Osteoblast (primary cell): ENCODE measurements at regions not wholly inside any gene's neighbourhood (a gene's known extent, or its start where the extent isn't known, plus 50 kb on each side); places are given as distances from the start of the nearest gene placed in this dataset.

Source experiments
- DNase-seq: peaks from one replicate; pipeline ENCODE4 v3.0.0; 2011; ENCODE audit warnings: low spot score, mixed read lengths; ENCODE audit not compliant: insufficient read length; ENCODE audit errors: missing footprints
- H2AFZ ChIP-seq: 2 replicates; pipeline ENCODE4 v1.6.0; 2011; ENCODE audit warnings: mild to moderate bottlenecking, low read length
- H3K27ac ChIP-seq: 2 replicates; pipeline ENCODE4 v1.5.1; 2011; ENCODE audit warnings: mild to moderate bottlenecking, low read depth, low read length, moderate library complexity
- H3K27me3 ChIP-seq: 2 replicates; pipeline ENCODE4 v1.6.0; 2012; ENCODE audit warnings: mild to moderate bottlenecking, control low read depth, inconsistent platforms, low read length, moderate library complexity; ENCODE audit not compliant: insufficient read depth
- H3K36me3 ChIP-seq: 2 replicates; pipeline ENCODE4 v1.5.1; 2011; ENCODE audit warnings: mild to moderate bottlenecking, low read length, control low read depth, moderate library complexity; ENCODE audit not compliant: insufficient read depth
- H3K4me1 ChIP-seq: 2 replicates; pipeline ENCODE4 v1.5.1; 2011; ENCODE audit warnings: mild to moderate bottlenecking, low read length, control low read depth, moderate library complexity; ENCODE audit not compliant: insufficient read depth
- H3K4me2 ChIP-seq: 2 replicates; pipeline ENCODE4 v1.6.0; 2011; ENCODE audit warnings: mild to moderate bottlenecking, low read length; ENCODE audit not compliant: insufficient read depth
- H3K4me3 ChIP-seq: fragments of 200-600 bp; sonication (generic); 3 replicates; pipeline ENCODE4 v1.5.1; 2012; ENCODE audit warnings: mild to moderate bottlenecking, low read length, inconsistent platforms; ENCODE audit not compliant: insufficient read depth
- H3K79me2 ChIP-seq: 2 replicates; pipeline ENCODE4 v1.6.0; 2012; ENCODE audit warnings: mild to moderate bottlenecking, low read length, control low read depth, inconsistent platforms; ENCODE audit not compliant: insufficient read depth
- H3K9me3 ChIP-seq: 2 replicates; pipeline ENCODE4 v1.5.1; 2011; ENCODE audit warnings: low read depth, low read length, control low read depth
- H4K20me1 ChIP-seq: 2 replicates; pipeline ENCODE4 v1.6.0; 2012; ENCODE audit warnings: mild to moderate bottlenecking, low read length, control low read depth; ENCODE audit not compliant: insufficient read depth
- TF ChIP-seq, protein P1 (sequence below): IDR thresholded peaks from 2 replicates; pipeline ENCODE4 v1.5.1; 2011; ENCODE audit warnings: mild to moderate bottlenecking, low read depth, low read length, moderate library complexity; ENCODE audit errors: extremely low read depth

DNA sequence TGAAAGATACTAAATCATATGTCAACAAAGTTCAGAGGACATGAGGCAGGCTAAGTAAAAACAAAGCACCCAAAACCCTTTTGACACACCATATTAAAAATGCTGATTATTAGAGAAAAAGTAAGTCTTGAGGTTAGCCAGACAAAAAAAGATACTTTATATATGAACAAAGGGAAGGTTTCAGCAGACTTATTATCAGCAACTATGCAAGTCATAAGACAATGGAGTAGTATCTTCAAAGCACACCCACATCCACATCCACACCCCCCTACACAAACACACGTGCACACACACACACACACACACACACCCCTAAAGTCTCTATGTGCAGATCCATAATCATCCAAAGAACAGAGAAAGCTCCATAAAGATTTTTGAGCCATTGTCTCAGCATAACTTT lies 1373.9 kb upstream of the CELF2 start:
- H4K20me1 ChIP-seq = no peaks in the 10 kb centered on the region
- no peak overlapping the region for H3K4me2 ChIP-seq
- H3K79me2 ChIP-seq = no peaks in the 10 kb centered on the region
- H2AFZ ChIP-seq = no peak overlapping the region
- no peak overlapping the region for H3K4me3 ChIP-seq
- no peaks in the 10 kb centered on the region for H3K4me1 ChIP-seq
- no peaks in the 10 kb centered on the region for H3K9me3 ChIP-seq
- no peak for DNase-seq
- no peaks in the 10 kb centered on the region for H3K36me3 ChIP-seq
- TF ChIP-seq, protein P1, sequence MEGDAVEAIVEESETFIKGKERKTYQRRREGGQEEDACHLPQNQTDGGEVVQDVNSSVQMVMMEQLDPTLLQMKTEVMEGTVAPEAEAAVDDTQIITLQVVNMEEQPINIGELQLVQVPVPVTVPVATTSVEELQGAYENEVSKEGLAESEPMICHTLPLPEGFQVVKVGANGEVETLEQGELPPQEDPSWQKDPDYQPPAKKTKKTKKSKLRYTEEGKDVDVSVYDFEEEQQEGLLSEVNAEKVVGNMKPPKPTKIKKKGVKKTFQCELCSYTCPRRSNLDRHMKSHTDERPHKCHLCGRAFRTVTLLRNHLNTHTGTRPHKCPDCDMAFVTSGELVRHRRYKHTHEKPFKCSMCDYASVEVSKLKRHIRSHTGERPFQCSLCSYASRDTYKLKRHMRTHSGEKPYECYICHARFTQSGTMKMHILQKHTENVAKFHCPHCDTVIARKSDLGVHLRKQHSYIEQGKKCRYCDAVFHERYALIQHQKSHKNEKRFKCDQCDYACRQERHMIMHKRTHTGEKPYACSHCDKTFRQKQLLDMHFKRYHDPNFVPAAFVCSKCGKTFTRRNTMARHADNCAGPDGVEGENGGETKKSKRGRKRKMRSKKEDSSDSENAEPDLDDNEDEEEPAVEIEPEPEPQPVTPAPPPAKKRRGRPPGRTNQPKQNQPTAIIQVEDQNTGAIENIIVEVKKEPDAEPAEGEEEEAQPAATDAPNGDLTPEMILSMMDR = no peak
- no peaks in the 10 kb centered on the region for H3K27me3 ChIP-seq
- no peak overlapping the region for H3K27ac ChIP-seq

DNA sequence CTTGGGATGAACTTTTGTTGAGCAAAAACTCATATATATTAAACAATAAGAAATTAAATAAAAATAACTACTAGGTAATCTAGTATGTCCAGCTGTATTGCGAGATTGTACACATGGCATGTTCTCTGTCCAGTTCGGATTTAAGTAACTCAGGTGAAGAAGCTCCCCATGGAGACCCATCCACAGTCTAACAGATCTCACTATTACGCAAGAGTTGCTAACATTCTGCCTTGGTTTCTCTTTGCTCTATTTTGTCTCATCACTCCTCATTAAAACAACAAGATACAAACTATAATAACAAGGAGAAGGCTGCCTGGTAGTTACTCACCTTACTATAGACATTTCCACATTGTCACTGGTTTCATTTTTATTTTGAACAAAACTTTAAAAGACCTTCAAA lies 1372.3 kb upstream of the CELF2 start:
- H3K27me3 ChIP-seq = no peaks in the 10 kb centered on the region
- no peaks in the 10 kb centered on the region for H3K36me3 ChIP-seq
- H4K20me1 ChIP-seq = no peaks in the 10 kb centered on the region
- no peak overlapping the region for H2AFZ ChIP-seq
- no peak overlapping the region for H3K4me2 ChIP-seq
- H3K9me3 ChIP-seq = no peaks in the 10 kb centered on the region
- TF ChIP-seq, protein P1 = no peak
- H3K79me2 ChIP-seq = no peaks in the 10 kb centered on the region
- H3K4me1 ChIP-seq = no peaks in the 10 kb centered on the region
- no peak overlapping the region for H3K27ac ChIP-seq
- H3K4me3 ChIP-seq = no peak overlapping the region
- DNase-seq = no peak

DNA sequence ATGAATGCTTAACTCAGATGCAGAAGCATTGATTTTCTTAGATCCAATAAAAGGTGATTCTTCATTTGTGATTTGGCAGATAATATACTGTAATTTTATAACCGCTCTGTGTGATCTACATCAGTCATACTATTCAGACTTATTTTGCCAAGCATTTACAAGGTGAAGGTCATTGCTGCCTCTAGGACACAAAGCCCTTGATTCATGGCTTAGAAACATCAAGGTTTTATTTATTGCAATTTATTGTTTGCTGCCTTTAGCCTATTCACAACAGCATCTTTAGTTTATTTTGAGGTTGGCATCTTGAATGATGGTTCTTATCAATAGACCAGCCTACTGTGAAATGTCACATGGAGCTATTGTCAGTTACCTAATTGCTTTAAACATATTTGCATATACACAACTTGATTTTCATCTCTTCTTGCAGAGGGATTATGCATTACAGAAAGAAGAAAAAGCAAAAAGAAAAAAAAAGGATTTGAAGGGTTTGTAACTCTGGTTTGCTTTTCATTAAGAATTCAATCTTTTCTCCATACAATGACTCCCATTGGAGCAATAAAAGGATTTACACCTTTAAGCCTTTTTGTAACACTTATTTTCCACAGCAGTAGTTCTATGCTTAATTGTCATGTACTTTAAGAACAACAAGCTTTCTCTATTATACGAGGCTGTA lies 1371.6 kb upstream of the CELF2 start:
- DNase-seq = no peak
- TF ChIP-seq, protein P1 = no peak
- no peaks in the 10 kb centered on the region for H3K79me2 ChIP-seq

DNA sequence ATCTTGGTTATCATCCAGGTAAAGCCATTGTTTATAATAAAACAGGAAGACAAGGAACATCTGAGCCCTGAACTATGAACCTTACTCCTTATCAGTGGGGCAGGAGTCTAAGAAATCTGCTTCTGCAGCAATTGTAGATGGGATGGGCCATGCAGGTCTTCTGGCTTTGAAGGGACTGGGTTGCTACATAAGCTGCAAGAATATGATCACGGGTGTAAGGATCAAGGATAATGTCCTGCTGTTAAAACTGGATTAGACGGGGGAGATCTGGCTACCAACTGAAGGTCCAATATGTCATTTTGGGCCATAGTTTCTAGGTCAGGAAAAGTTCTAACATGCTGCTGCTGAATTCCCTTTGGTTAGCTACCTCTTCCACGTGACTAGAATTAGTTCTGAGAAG lies 1363.4 kb upstream of the CELF2 start:
- H3K36me3 ChIP-seq = no peaks in the 10 kb centered on the region
- TF ChIP-seq, protein P1 = no peak
- no peaks in the 10 kb centered on the region for H3K27me3 ChIP-seq
- no peak overlapping the region for H3K4me3 ChIP-seq
- no peaks in the 10 kb centered on the region for H3K9me3 ChIP-seq
- no peaks in the 10 kb centered on the region for H4K20me1 ChIP-seq
- H3K4me1 ChIP-seq = no peaks in the 10 kb centered on the region
- no peaks in the 10 kb centered on the region for H3K79me2 ChIP-seq
- H3K4me2 ChIP-seq = no peak overlapping the region
- H2AFZ ChIP-seq = no peak overlapping the region
- no peak for DNase-seq
- H3K27ac ChIP-seq = no peak overlapping the region

More for the DNA sequence above, 1371.6 kb upstream of the CELF2 start:
- Histone ChIP-seq H2AFZ (no peak overlapping the region), H3K4me2 (no peak overlapping the region), H3K9me3 (no peaks in the 10 kb centered on the region), H4K20me1 (no peaks in the 10 kb centered on the region), H3K36me3 (no peaks in the 10 kb centered on the region), H3K27ac (no peak overlapping the region), H3K27me3 (no peaks in the 10 kb centered on the region), H3K4me3 (no peak overlapping the region), H3K4me1 (no peaks in the 10 kb centered on the region)
